H1 (cell line): ENCODE measurements at regions not wholly inside any gene's neighbourhood (a gene's known extent, or its start where the extent isn't known, plus 50 kb on each side); places are given as distances from the start of the nearest gene placed in this dataset.

ENCODE experiments used
- CTCF ChIA-PET: fragments of 300-600 bp; sonication (Branson Sonifier 250); formaldehyde crosslinking; loops from one replicate; lab custom pipeline; 2021; ENCODE audit not compliant: partially characterized antibody; lab: Charles Lee
- POLR2A ChIA-PET: fragments of 300-600 bp; sonication (Branson Sonifier 250); formaldehyde crosslinking; loops from one replicate; lab custom pipeline; 2021; ENCODE audit warnings: inconsistent platforms; ENCODE audit not compliant: partially characterized antibody; lab: Charles Lee
- DNase-seq, 2 experiments: peaks; one replicate each; pipeline versions ENCODE4 v3.0.0 to v3.0.0-alpha.2; 2010 to 2022; ENCODE audit warnings: low spot score in 2 of 2, low read depth in 1 of 2, mixed read lengths in 1 of 2
- FAIRE-seq: peaks from 2 replicates; lab custom pipeline; 2011; peaks lifted over from hg19 to GRCh38; lab: Jason Lieb, UNC
- H2AFZ ChIP-seq: 2 replicates; pipeline ENCODE4 v1.8.1; 2012; ENCODE audit warnings: low read length, inconsistent platforms
- H2AK5ac ChIP-seq: 2 replicates; pipeline ENCODE4 v1.6.1; 2013; ENCODE audit warnings: low read depth, low read length
- H2BK120ac ChIP-seq: replicated peaks from 2 replicates; pipeline ENCODE3; 2013; ENCODE audit warnings: low read depth, low read length, inconsistent platforms
- H2BK12ac ChIP-seq: 2 replicates; pipeline ENCODE4 v1.6.1; 2013; ENCODE audit warnings: low read depth, low read length
- H2BK15ac ChIP-seq: 2 replicates; pipeline ENCODE4 v1.6.1; 2013; ENCODE audit warnings: low read length
- H2BK20ac ChIP-seq: 2 replicates; pipeline ENCODE4 v1.6.1; 2013; ENCODE audit warnings: low read length
- H2BK5ac ChIP-seq: 2 replicates; pipeline ENCODE4 v1.6.1; 2013; ENCODE audit warnings: low read depth, low read length
- H3K14ac ChIP-seq: 2 replicates; pipeline ENCODE4 v1.6.1; 2013; ENCODE audit warnings: inconsistent platforms; ENCODE audit not compliant: insufficient read length
- H3K18ac ChIP-seq: 2 replicates; pipeline ENCODE4 v1.6.1; 2013; ENCODE audit warnings: low read length; ENCODE audit errors: extremely low read depth
- H3K23ac ChIP-seq: 2 replicates; pipeline ENCODE4 v1.6.1; 2013; ENCODE audit warnings: inconsistent platforms; ENCODE audit not compliant: insufficient read length
- H3K23me2 ChIP-seq: 2 replicates; pipeline ENCODE4 v1.6.1; 2013; ENCODE audit warnings: low read depth, low read length
- H3K27ac ChIP-seq: 2 replicates; pipeline ENCODE4 v1.6.1; 2011; ENCODE audit warnings: low read depth, low read length, inconsistent platforms
- H3K27me3 ChIP-seq, 4 experiments: replicated peaks in 1 of 4; 1 replicate in 1 of 4; 2 replicates in 3 of 4; pipeline versions ENCODE4 v1.6.1 to v1.8.1; 2011 to 2013; ENCODE audit warnings: low read length in 3 of 4, mild to moderate bottlenecking in 3 of 4, inconsistent platforms in 2 of 4, mixed read lengths in 2 of 4, moderate library complexity in 1 of 4; ENCODE audit not compliant: control insufficient read depth in 3 of 4, insufficient read depth in 3 of 4; ENCODE audit errors: extremely low read depth in 1 of 4
- H3K36me3 ChIP-seq, 4 experiments: 2 replicates each; pipeline versions ENCODE4 v1.6.1 to v1.8.1; 2011 to 2013; ENCODE audit warnings: mild to moderate bottlenecking in 4 of 4, low read length in 3 of 4, moderate library complexity in 2 of 4, control low read depth in 1 of 4, inconsistent platforms in 1 of 4; ENCODE audit not compliant: insufficient read depth in 4 of 4, control insufficient read depth in 2 of 4
- H3K4ac ChIP-seq: replicated peaks from 2 replicates; pipeline ENCODE3; 2013; ENCODE audit warnings: low read length, low read depth, mixed read lengths, inconsistent platforms; ENCODE audit not compliant: insufficient read length
- H3K4me1 ChIP-seq, 4 experiments: replicated peaks in 1 of 4; 1 replicate in 1 of 4; 2 replicates in 3 of 4; pipeline versions ENCODE4 v1.6.1 to v1.8.1; 2011 to 2013; ENCODE audit warnings: low read length in 3 of 4, inconsistent platforms in 2 of 4, mixed read lengths in 1 of 4; ENCODE audit not compliant: insufficient read depth in 4 of 4, control insufficient read depth in 3 of 4
- H3K4me2 ChIP-seq, 2 experiments: 2 replicates each; pipeline versions ENCODE4 v1.6.1 to v1.8.1; 2011 to 2013; ENCODE audit warnings: low read depth in 2 of 2, low read length in 2 of 2, control low read depth in 1 of 2, inconsistent platforms in 1 of 2, mild to moderate bottlenecking in 1 of 2; ENCODE audit not compliant: insufficient read depth in 1 of 2
- H3K4me3 ChIP-seq, 4 experiments: fragments of 200-600, 300-600 bp in 1 of 4; sonication (generic), shearing (Covaris generic), sonication (Bioruptor Twin) in 1 of 4; 2 replicates each; pipeline versions ENCODE4 v1.5.1 to v1.8.1; 2011 to 2016; ENCODE audit warnings: low read length in 4 of 4, low read depth in 3 of 4, control low read depth in 2 of 4, inconsistent platforms in 2 of 4, mild to moderate bottlenecking in 2 of 4, mixed read lengths in 1 of 4, moderate library complexity in 1 of 4; ENCODE audit not compliant: insufficient read depth in 2 of 4; ENCODE audit errors: extremely low read depth in 1 of 4
- H3K56ac ChIP-seq: replicated peaks from 2 replicates; pipeline ENCODE3; 2013; ENCODE audit warnings: low read depth, mild to moderate bottlenecking, mixed read lengths, low read length, inconsistent platforms; ENCODE audit not compliant: insufficient read length
- H3K79me1 ChIP-seq: 2 replicates; pipeline ENCODE4 v1.6.1; 2013; ENCODE audit warnings: low read depth, low read length, control low read depth
- H3K79me2 ChIP-seq, 2 experiments: 2 replicates each; pipeline versions ENCODE4 v1.6.1 to v1.8.1; 2012 to 2013; ENCODE audit warnings: low read length in 2 of 2, mild to moderate bottlenecking in 2 of 2, inconsistent platforms in 1 of 2; ENCODE audit not compliant: insufficient read depth in 2 of 2, control insufficient read depth in 1 of 2
- H3K9ac ChIP-seq, 4 experiments: replicated peaks in 1 of 4; 1 replicate in 1 of 4; 2 replicates in 3 of 4; pipeline versions ENCODE4 v1.6.1 to v1.8.1; 2011 to 2013; ENCODE audit warnings: low read depth in 3 of 4, low read length in 3 of 4, control low read depth in 2 of 4, mild to moderate bottlenecking in 2 of 4, moderate library complexity in 2 of 4, inconsistent platforms in 1 of 4; ENCODE audit errors: extremely low read depth in 1 of 4
- H3K9me3 ChIP-seq, 2 experiments: 2 replicates each; pipeline versions ENCODE4 v1.6.1 to v1.8.1; 2012 to 2013; ENCODE audit warnings: mild to moderate bottlenecking in 2 of 2, moderate library complexity in 2 of 2, control low read depth in 1 of 2, inconsistent platforms in 1 of 2, low read depth in 1 of 2, low read length in 1 of 2, mixed read lengths in 1 of 2; ENCODE audit not compliant: insufficient read depth in 2 of 2
- H4K20me1 ChIP-seq, 2 experiments: replicated peaks in 1 of 2; 2 replicates each; pipeline versions ENCODE3 to v1.8.1; 2011 to 2013; ENCODE audit warnings: inconsistent platforms in 2 of 2, low read length in 2 of 2, mild to moderate bottlenecking in 1 of 2; ENCODE audit not compliant: insufficient read depth in 2 of 2, control insufficient read depth in 1 of 2
- H4K5ac ChIP-seq: 2 replicates; pipeline ENCODE4 v1.6.1; 2013; ENCODE audit warnings: low read length, low read depth, mixed read lengths, inconsistent platforms; ENCODE audit not compliant: insufficient read length
- H4K8ac ChIP-seq: 2 replicates; pipeline ENCODE4 v1.8.0; 2013; ENCODE audit warnings: mild to moderate bottlenecking, moderate library complexity, low read length, inconsistent platforms; ENCODE audit not compliant: insufficient read depth; ENCODE audit errors: extremely low read depth
- H4K91ac ChIP-seq: replicated peaks from 2 replicates; pipeline ENCODE3; 2013; ENCODE audit warnings: low read length, mixed read lengths, inconsistent platforms; ENCODE audit not compliant: insufficient read length
- KDM5A ChIP-seq: fragments of 200-600 bp; IDR thresholded peaks from 2 replicates; pipeline ENCODE4 v1.7.1; 2012; ENCODE audit warnings: mild to moderate bottlenecking, low read length, inconsistent platforms, mixed read lengths
- PHF8 ChIP-seq: fragments of 200-600 bp; sonication (generic); conservative IDR thresholded peaks from 2 replicates; pipeline ENCODE4 v1.7.1; 2012; ENCODE audit warnings: low read depth, mild to moderate bottlenecking, inconsistent platforms, low read length, moderate library complexity
- POU5F1 ChIP-seq: IDR thresholded peaks from 2 replicates; pipeline ENCODE4 v1.6.1; 2011; ENCODE audit warnings: low read depth, mild to moderate bottlenecking, low read length, moderate library complexity
- RXRA ChIP-seq: IDR thresholded peaks from 2 replicates; pipeline ENCODE4 v1.6.1; 2011; ENCODE audit warnings: low read depth, mild to moderate bottlenecking, low read length, moderate library complexity; ENCODE audit not compliant: insufficient read depth
- SAP30 ChIP-seq: fragments of 300-600 bp; sonication (generic); IDR thresholded peaks from 2 replicates; pipeline ENCODE4 v1.7.1; 2012; ENCODE audit warnings: low read length, moderate library complexity, mild to moderate bottlenecking, inconsistent platforms; ENCODE audit not compliant: insufficient read depth, insufficient replicate concordance
- SIRT6 ChIP-seq: IDR thresholded peaks from one replicate; pipeline ENCODE4 v1.7.1; 2012; ENCODE audit warnings: low read length, inconsistent platforms
- SUZ12 ChIP-seq: fragments of 200-600 bp; sonication (generic); IDR thresholded peaks from 2 replicates; pipeline ENCODE4 v1.6.1; 2012; ENCODE audit warnings: mild to moderate bottlenecking, inconsistent platforms, low read length, moderate library complexity, mixed read lengths
- YY1 ChIP-seq: IDR thresholded peaks from 2 replicates; pipeline ENCODE4 v1.6.1; 2011; ENCODE audit warnings: low read depth, mild to moderate bottlenecking, low read length
- WGBS, 2 experiments: shearing (Covaris generic) in 1 of 2; methylation state at CpG; one replicate each; pipeline versions ENCODE4 v1.1.6 to v1.1.7; 2013 to 2015; ENCODE audit warnings: low lambda C conversion rate in 2 of 2, mixed read lengths in 2 of 2, inconsistent platforms in 1 of 2, low coverage in 1 of 2, missing lambda C conversion rate in 1 of 2; ENCODE audit not compliant: insufficient replicate concordance in 2 of 2, insufficient coverage in 1 of 2, insufficient read length in 1 of 2; ENCODE audit errors: extremely low coverage in 1 of 2, missing lambda C conversion rate in 1 of 2; 5-methylcytosine and 5-hydroxymethylcytosine counted together
- TF ChIP-seq, protein P1 (sequence below): IDR thresholded peaks from 2 replicates; pipeline ENCODE4 v1.6.1; 2012; ENCODE audit warnings: inconsistent platforms
- TF ChIP-seq, protein P2 (sequence below), 3 experiments: IDR thresholded peaks; 1 replicate in 2 of 3; 2 replicates in 1 of 3; pipeline versions ENCODE4 v1.5.1 to v1.6.1; 2011; ENCODE audit warnings: low read length in 3 of 3, mild to moderate bottlenecking in 3 of 3, inconsistent platforms in 2 of 3, low read depth in 1 of 3, moderate library complexity in 1 of 3; ENCODE audit not compliant: insufficient read depth in 1 of 3; ENCODE audit errors: control extremely low read depth in 1 of 3

DNA sequence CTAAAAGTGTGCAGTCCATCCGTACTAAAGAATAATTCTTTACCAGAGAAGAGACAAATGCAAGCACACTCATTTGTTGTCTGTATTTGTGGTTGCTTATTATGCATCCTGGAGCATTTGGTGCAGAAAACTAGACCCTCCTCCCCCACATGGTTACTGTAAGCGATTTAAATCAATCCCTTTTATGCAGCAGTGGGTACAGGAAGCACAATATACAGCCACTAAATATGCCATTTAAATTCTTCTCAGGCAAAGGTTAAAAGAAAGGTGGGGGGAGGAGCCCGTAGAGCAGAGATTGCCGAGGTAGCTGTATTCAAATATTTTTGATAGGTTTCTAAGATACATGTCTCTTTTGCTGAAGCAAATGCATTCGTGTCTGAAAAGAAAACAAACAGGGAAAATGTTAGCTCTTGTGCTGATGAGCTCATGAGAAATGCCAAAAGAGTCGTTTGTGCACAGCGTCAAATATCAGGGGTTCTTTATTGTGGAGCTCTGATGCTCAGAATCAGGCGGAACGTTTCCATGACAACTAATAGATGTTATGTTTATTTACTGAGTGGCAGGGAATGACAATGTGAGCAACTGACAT is 131.3 kb upstream of the NPVF start:
- Histone ChIP-seq H3K56ac (no peak overlapping the region), H3K18ac (no peak overlapping the region), H2BK15ac (no peak overlapping the region), H3K79me1 (no peaks in the 10 kb centered on the region), H3K14ac (no peak overlapping the region), H3K4me3 (no peak overlapping the region), H2BK12ac (no peak overlapping the region), H2BK120ac (no peak overlapping the region), H3K4me2 (no peak overlapping the region), H3K27me3 (no peaks in the 10 kb centered on the region), H3K79me2 (no peaks in the 10 kb centered on the region), H2BK20ac (no peak overlapping the region), H4K20me1 (no peaks in the 10 kb centered on the region), H3K9me3 (no peaks in the 10 kb centered on the region), H4K5ac (no peak overlapping the region), H3K23ac (no peak overlapping the region), H3K4ac (no peak overlapping the region), H2BK5ac (no peak overlapping the region), H4K8ac (no peak overlapping the region), H3K4me1 (no peaks in the 10 kb centered on the region), H3K27ac (no peak overlapping the region), H3K23me2 (no peaks in the 10 kb centered on the region), H3K9ac (no peak overlapping the region), H4K91ac (no peak overlapping the region), H2AK5ac (no peak overlapping the region), H2AFZ (no peak overlapping the region), H3K36me3 (no peaks in the 10 kb centered on the region)
- no peak for TF ChIP-seq PHF8
- TF ChIP-seq YY1 = no peak
- no peak for TF ChIP-seq SUZ12
- no peak for TF ChIP-seq SAP30
- TF ChIP-seq SIRT6 = no peak
- TF ChIP-seq RXRA = no peak
- no peak for TF ChIP-seq KDM5A
- TF ChIP-seq POU5F1 = no peak
- TF ChIP-seq, protein P1, sequence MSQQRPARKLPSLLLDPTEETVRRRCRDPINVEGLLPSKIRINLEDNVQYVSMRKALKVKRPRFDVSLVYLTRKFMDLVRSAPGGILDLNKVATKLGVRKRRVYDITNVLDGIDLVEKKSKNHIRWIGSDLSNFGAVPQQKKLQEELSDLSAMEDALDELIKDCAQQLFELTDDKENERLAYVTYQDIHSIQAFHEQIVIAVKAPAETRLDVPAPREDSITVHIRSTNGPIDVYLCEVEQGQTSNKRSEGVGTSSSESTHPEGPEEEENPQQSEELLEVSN = no peak
- TF ChIP-seq, protein P2, sequence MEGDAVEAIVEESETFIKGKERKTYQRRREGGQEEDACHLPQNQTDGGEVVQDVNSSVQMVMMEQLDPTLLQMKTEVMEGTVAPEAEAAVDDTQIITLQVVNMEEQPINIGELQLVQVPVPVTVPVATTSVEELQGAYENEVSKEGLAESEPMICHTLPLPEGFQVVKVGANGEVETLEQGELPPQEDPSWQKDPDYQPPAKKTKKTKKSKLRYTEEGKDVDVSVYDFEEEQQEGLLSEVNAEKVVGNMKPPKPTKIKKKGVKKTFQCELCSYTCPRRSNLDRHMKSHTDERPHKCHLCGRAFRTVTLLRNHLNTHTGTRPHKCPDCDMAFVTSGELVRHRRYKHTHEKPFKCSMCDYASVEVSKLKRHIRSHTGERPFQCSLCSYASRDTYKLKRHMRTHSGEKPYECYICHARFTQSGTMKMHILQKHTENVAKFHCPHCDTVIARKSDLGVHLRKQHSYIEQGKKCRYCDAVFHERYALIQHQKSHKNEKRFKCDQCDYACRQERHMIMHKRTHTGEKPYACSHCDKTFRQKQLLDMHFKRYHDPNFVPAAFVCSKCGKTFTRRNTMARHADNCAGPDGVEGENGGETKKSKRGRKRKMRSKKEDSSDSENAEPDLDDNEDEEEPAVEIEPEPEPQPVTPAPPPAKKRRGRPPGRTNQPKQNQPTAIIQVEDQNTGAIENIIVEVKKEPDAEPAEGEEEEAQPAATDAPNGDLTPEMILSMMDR (IDR thresholded peaks at IDR 0.05; ENCODE audit: control extremely low read depth in 1 of 3, insufficient read depth in 1 of 3, low read depth in 1 of 3, low read length in 3 of 3) = no peak
- DNase-seq (no peak), FAIRE-seq (no peak)
- WGBS, 2 experiments = 83% methylated on average over 9 of the region's 9 CpGs; no CpG with 5 or more reads in 1 of the 2 experiments
- POLR2A ChIA-PET = no interaction called here
- CTCF ChIA-PET = interaction anchor here (1.1 kb wide), 1 partner anchor 33 kb away, joined by 3 read pairs; no protein-coding TSS in a partner anchor
